Upper lobe of left lung (tissue), 4 donors: ENCODE measurements at regions not wholly inside any gene's neighbourhood (a gene's known extent, or its start where the extent isn't known, plus 50 kb on each side); places are given as distances from the start of the nearest gene placed in this dataset.

ENCODE experiments used
- EP300 ChIP-seq, 4 donors: sonication (generic); formaldehyde crosslinking; IDR thresholded peaks; one replicate each; pipeline ENCODE4 v1.5.1; 2017; ENCODE audit warnings: antibody characterized with exemption in 4 of 4, control low read depth in 2 of 4
- POLR2A ChIP-seq, 4 donors: fragments of 450-650 bp; IDR thresholded peaks; one replicate each; pipeline ENCODE4 v1.5.1; 2016 to 2017; ENCODE audit warnings: antibody characterized with exemption in 4 of 4, mild to moderate bottlenecking in 2 of 4
- TF ChIP-seq, protein P1 (sequence below), 6 experiments: fragments of 450-650 bp in 4 of 6; fragments of 200-600 bp in 2 of 6; sonication (generic) in 2 of 6; IDR thresholded peaks; one replicate each; pipeline ENCODE4 v1.5.1; 2016 to 2019; ENCODE audit warnings: antibody characterized with exemption in 6 of 6

GRCh38 chr13:40139896-40140520 is 484.5 kb downstream of the COG6 start:
- TF ChIP-seq, protein P1, sequence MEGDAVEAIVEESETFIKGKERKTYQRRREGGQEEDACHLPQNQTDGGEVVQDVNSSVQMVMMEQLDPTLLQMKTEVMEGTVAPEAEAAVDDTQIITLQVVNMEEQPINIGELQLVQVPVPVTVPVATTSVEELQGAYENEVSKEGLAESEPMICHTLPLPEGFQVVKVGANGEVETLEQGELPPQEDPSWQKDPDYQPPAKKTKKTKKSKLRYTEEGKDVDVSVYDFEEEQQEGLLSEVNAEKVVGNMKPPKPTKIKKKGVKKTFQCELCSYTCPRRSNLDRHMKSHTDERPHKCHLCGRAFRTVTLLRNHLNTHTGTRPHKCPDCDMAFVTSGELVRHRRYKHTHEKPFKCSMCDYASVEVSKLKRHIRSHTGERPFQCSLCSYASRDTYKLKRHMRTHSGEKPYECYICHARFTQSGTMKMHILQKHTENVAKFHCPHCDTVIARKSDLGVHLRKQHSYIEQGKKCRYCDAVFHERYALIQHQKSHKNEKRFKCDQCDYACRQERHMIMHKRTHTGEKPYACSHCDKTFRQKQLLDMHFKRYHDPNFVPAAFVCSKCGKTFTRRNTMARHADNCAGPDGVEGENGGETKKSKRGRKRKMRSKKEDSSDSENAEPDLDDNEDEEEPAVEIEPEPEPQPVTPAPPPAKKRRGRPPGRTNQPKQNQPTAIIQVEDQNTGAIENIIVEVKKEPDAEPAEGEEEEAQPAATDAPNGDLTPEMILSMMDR (IDR thresholded peaks at IDR 0.05) = no peak
- no peak for TF ChIP-seq EP300 (IDR thresholded peaks at IDR 0.05)
- TF ChIP-seq POLR2A (IDR thresholded peaks at IDR 0.05) = no peak
